Brain microvascular endothelial cell (primary cell): ENCODE measurements at regions not wholly inside any gene's neighbourhood (a gene's known extent, or its start where the extent isn't known, plus 50 kb on each side); places are given as distances from the start of the nearest gene placed in this dataset.

ENCODE experiments used
- DNase-seq: peaks from one replicate; pipeline ENCODE4 v3.0.0-alpha.2; 2020
- H3K27ac ChIP-seq: fragments of 250-450 bp; sonication (Bioruptor Pico); 2 replicates; pipeline ENCODE4 v1.5.1; 2020; ENCODE audit warnings: mild to moderate bottlenecking, moderate library complexity
- H3K27me3 ChIP-seq: fragments of 250-450 bp; sonication (Bioruptor Pico); replicated peaks from 2 replicates; pipeline ENCODE4 v1.5.1; 2020; ENCODE audit warnings: mild to moderate bottlenecking
- H3K36me3 ChIP-seq: fragments of 250-450 bp; sonication (Bioruptor Pico); replicated peaks from 2 replicates; pipeline ENCODE4 v1.5.1; 2020; ENCODE audit warnings: mild to moderate bottlenecking
- H3K4me3 ChIP-seq: 2 replicates; pipeline ENCODE4 v1.5.1; 2011; ENCODE audit warnings: low read depth, mild to moderate bottlenecking, control low read depth, low read length, moderate library complexity
- in situ Hi-C: cut with HindIII; loops from 2 replicates; pipeline ENCODE4 v1.10.0; 2017; ENCODE audit warnings: low sequenced_read_pairs, low pct_ligation_motif_present
- TF ChIP-seq, protein P1 (sequence below): IDR thresholded peaks from 2 replicates; pipeline ENCODE4 v1.5.1; 2011; ENCODE audit warnings: low read depth, mild to moderate bottlenecking, moderate library complexity, low read length, control low read depth, inconsistent platforms; ENCODE audit errors: missing control alignments

DNA sequence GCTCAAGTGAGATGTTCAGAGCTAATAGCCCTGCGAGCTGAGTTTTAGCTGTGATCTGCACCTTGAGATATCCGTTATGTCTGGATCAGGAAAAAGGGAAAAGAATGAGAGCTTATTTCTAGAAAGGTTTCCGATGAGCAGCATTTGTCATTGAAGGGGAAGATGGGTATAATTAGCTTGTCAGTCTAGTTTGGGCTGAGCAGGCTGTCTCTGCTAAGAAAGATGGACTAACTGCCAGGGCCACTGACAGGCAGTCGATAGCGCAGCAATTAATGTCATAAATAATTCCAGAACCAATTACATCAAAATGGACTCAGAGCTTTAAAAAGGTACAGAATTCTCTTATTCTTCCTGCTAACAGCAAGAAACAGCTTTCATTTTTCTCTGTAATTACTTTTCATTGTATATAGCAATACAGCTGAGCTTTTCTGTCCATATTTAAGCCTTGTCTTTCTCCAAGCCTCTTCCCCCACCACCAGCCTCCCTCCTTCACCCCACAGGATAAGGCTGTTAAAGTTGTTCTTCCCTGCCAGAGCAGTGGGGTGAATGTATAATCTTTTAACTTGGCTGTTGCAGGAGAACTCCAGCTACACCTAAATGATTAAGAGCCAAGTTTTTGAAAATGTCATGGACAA is 1006.5 kb downstream of the KCNMA1 start:
- TF ChIP-seq, protein P1, sequence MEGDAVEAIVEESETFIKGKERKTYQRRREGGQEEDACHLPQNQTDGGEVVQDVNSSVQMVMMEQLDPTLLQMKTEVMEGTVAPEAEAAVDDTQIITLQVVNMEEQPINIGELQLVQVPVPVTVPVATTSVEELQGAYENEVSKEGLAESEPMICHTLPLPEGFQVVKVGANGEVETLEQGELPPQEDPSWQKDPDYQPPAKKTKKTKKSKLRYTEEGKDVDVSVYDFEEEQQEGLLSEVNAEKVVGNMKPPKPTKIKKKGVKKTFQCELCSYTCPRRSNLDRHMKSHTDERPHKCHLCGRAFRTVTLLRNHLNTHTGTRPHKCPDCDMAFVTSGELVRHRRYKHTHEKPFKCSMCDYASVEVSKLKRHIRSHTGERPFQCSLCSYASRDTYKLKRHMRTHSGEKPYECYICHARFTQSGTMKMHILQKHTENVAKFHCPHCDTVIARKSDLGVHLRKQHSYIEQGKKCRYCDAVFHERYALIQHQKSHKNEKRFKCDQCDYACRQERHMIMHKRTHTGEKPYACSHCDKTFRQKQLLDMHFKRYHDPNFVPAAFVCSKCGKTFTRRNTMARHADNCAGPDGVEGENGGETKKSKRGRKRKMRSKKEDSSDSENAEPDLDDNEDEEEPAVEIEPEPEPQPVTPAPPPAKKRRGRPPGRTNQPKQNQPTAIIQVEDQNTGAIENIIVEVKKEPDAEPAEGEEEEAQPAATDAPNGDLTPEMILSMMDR: no peak
- DNase-seq: no peak
- Histone ChIP-seq H3K27me3 (no peaks in the 10 kb centered on the region), H3K36me3 (no peaks in the 10 kb centered on the region), H3K27ac (no peak overlapping the region), H3K4me3 (no peak overlapping the region)
- in situ Hi-C loops: no loop called here

DNA sequence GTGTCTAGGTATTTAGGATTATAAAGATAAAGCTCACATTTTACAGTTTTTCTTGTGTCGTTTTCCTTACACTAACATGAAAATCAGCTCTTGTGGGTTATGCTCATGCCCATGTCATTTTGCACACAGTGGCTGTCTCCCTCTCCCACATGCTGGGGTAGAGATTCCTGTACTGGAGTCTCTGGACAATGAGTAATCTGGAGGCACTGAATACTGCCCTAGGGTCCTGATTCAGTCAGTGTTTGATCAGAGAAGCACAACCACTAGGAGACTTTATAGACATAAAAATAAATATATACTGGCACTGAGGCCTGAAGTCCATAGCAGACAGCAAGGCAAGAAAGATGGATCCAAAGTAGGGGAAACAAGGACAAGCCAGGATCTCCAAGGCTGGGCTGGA is 1008.8 kb downstream of the KCNMA1 start:
- DNase-seq: no peak
- H3K36me3 ChIP-seq: no peaks in the 10 kb centered on the region
- no peaks in the 10 kb centered on the region for H3K27me3 ChIP-seq
- no peak overlapping the region for H3K4me3 ChIP-seq
- in situ Hi-C loops: no loop called here
- H3K27ac ChIP-seq: no peak overlapping the region
- TF ChIP-seq, protein P1: no peak

DNA sequence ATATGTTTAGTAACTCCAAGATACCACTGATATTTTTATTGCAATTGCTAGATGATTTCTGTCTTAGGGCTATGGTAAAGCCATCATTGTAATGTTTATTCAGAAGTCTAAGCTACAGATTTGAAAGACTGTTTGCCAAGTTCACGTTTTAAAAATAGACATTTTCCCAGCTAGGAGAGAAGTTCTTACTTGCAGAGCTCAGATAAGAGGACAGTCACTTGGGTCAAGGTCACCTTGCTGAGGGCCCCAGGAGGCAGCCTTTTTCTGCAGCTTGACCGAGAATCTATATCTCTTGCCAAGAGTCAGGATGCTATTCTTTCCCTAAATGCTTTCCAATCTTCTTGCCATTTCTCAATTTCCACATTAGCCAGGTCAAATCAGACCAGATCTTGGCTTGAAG is 1011.2 kb downstream of the KCNMA1 start:
- Histone ChIP-seq H3K36me3 (no peaks in the 10 kb centered on the region), H3K27ac (no peak overlapping the region), H3K27me3 (no peaks in the 10 kb centered on the region), H3K4me3 (no peak overlapping the region)
- TF ChIP-seq, protein P1: no peak
- in situ Hi-C loops: no loop called here
- DNase-seq: no peak

DNA sequence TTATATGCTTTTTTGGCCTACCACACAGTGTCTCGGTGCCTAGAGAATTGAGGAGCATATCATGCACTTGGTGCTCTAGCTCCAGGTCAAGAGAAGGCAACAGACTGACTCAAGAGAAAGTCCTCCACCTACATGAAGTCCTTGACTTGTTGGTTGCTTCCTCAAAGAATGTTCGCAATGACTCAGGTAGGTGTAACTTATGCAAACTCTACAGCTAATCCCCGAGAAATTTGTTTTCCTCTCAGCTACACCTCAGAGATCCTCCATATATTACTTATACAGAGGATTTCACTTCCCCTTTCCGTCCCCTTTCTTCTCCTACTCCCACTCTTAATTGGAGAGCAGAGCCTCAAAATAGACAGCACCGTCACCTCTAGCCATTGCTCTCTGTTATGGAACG is 1013.1 kb downstream of the KCNMA1 start:
- Histone ChIP-seq H3K27ac (no peak overlapping the region), H3K36me3 (no peaks in the 10 kb centered on the region), H3K4me3 (no peak overlapping the region), H3K27me3 (no peaks in the 10 kb centered on the region)
- TF ChIP-seq, protein P1: no peak
- in situ Hi-C loops: no loop called here
- no peak for DNase-seq

DNA sequence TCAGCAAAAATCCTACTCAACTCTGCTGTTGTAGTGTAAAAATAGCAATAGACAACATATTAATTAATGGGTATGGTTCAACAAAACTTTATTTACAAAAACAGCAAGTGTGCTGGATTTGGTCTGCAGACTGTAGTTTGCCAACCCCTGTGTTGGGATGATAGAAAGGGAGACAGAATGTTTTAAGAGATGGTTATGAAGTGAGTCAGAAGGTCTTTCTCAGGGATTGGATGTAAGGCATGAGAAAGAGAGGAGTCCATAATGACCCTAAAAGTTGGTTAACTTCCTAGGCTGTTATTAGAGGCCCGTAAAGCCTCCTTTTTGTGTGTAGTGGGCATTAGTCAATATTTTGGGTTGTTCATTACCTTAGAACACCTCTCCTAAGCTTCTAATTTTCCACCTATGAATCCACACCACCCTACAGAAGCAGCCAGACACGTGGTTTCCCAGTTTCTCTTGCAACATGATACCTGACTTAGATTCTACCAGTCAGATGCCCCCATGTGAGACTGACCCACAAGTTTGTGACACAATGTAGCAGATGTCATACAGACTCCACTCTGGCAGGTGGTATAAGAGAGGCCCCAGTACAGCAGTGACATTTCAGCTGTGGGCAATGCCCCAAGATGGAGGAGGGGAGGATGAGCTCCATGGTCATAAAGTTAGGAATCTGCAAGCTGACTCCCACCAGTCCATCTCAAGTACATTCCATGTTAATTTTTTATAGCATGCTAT is 1015.6 kb downstream of the KCNMA1 start:
- Histone ChIP-seq H3K27me3 (no peaks in the 10 kb centered on the region), H3K4me3 (no peak overlapping the region), H3K27ac (no peak overlapping the region), H3K36me3 (no peaks in the 10 kb centered on the region)
- TF ChIP-seq, protein P1: no peak
- in situ Hi-C loops: no loop called here
- DNase-seq: no peak
